Testis (tissue), 2 donors: ENCODE measurements at regions not wholly inside any gene's neighbourhood (a gene's known extent, or its start where the extent isn't known, plus 50 kb on each side); places are given as distances from the start of the nearest gene placed in this dataset.
"Not testable (repeated sequence)": the region's sequence is repeated elsewhere in the genome, so short reads cannot be mapped to it uniquely, and the experiment has no call there.

ENCODE experiments used
- DNase-seq: peaks from one replicate; pipeline ENCODE4 v3.0.0-alpha.2; 2019
- H3K27ac ChIP-seq, 2 donors: fragments of 200-600 bp; sonication (generic); one replicate each; pipeline ENCODE4 v1.5.1; 2019
- H3K27me3 ChIP-seq: fragments of 200-600 bp; sonication (generic); one replicate; pipeline ENCODE4 v1.5.1; 2019
- H3K36me3 ChIP-seq: fragments of 200-600 bp; sonication (generic); one replicate; pipeline ENCODE4 v1.5.1; 2017; ENCODE audit warnings: low read depth; ENCODE audit errors: missing control alignments
- H3K4me1 ChIP-seq: fragments of 200-600 bp; sonication (generic); one replicate; pipeline ENCODE4 v1.5.1; 2019
- H3K4me3 ChIP-seq, 2 donors: fragments of 200-600 bp; sonication (generic); one replicate each; pipeline ENCODE4 v1.5.1; 2017 to 2019
- H3K9me3 ChIP-seq: fragments of 200-600 bp; sonication (generic); one replicate; pipeline ENCODE4 v1.5.1; 2017
- POLR2A ChIP-seq: fragments of 450-650 bp; IDR thresholded peaks from one replicate; pipeline ENCODE4 v1.6.1; 2017; ENCODE audit warnings: antibody characterized with exemption, mild to moderate bottlenecking, moderate library complexity
- WGBS, 2 donors: methylation state at CpG; one replicate each; pipeline ENCODE4 v1.1.5; 2018; 5-methylcytosine and 5-hydroxymethylcytosine counted together
- intact Hi-C: fragments of 100-400 bp; cut with DNase I; formaldehyde crosslinking; loops from one replicate; pipeline ENCODE4 v1.15.1; 2023; ENCODE audit warnings: low total_unique reads
- TF ChIP-seq, protein P1 (sequence below), 3 experiments: fragments of 450-650 bp in 2 of 3; fragments of 200-600 bp in 1 of 3; sonication (generic) in 1 of 3; IDR thresholded peaks; one replicate each; pipeline ENCODE4 v1.5.1; 2016 to 2019; ENCODE audit warnings: antibody characterized with exemption in 3 of 3, mild to moderate bottlenecking in 2 of 3, moderate library complexity in 1 of 3

DNA sequence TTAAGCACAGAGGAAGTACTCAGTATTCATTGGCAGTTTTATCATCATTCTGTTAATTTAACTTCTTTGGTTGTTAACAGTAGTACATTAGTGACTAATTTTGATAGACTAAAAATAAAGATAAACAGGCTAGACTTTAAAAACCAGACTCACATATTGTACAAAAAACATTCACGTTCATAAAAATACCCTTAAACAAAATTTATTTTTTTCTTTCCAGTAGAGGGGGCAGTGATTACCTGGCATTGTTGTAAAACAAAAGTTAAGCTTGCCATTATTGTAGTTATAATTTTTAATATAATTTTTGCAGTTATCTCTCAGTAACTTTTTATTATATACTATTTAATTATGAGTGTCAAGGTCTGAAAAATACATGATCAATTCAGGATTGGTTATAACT lies 92.0 kb downstream of the MRPL57 start:
- H3K9me3 ChIP-seq: not testable (repeated sequence)

DNA sequence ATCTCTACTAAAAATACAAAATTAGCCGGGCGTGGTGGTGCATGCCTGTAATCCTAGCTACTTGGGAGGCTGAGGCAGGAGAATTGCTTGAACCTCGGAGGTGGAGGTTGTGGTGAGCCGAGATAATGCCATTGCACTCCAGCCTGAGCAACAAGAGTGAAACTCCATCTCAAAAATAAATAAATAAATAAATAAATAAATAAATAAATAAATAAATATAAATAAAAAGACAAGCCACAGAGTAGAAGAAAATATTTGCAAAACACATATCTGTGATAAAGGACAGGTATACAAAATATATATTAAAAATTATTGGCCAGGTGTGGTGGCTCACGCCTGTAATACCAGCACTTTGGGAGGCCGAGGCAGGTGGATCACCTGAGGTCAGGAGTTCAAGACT lies 96.0 kb downstream of the MRPL57 start:
- intact Hi-C loops: not testable (repeated sequence)
- 96% methylated on average over 6 of the region's 6 CpGs for WGBS, 2 donors

More for the DNA sequence above, 92.0 kb downstream of the MRPL57 start:
- H3K4me1 ChIP-seq, DNase-seq, intact Hi-C loops, H3K27me3 ChIP-seq, H3K36me3 ChIP-seq, H3K4me3 ChIP-seq, H3K27ac ChIP-seq: not testable (repeated sequence)
- WGBS, 2 donors: 33 to 35% methylated on average over 1 of the region's 1 CpG

DNA sequence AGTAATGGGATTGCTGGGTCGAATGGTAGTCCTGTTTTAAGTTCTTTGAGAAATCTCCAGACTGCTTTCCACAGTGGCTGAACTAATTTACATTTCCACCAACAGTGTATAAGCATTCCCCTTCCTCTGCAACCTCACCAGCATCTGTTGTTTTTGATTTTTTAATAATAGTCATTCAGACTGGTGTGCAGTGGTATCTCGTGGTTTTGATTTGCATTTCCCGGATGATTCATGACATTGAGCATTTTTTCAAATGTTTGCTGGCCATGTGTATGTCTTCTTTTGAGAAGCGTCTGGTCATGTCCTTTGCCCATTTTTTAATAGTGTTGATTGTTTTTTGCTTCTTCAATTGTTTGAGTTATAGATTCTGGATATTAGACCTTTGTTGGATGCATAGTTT lies 98.0 kb downstream of the MRPL57 start:
- H3K27me3 ChIP-seq, H3K27ac ChIP-seq, DNase-seq, H3K4me1 ChIP-seq, H3K36me3 ChIP-seq, intact Hi-C loops, H3K9me3 ChIP-seq, H3K4me3 ChIP-seq: not testable (repeated sequence)
- WGBS, 2 donors: 83 to 91% methylated on average over 4 of the region's 4 CpGs

More for the DNA sequence above, 96.0 kb downstream of the MRPL57 start:
- H3K27ac ChIP-seq, H3K36me3 ChIP-seq, DNase-seq, H3K4me1 ChIP-seq, H3K9me3 ChIP-seq, H3K4me3 ChIP-seq, H3K27me3 ChIP-seq: not testable (repeated sequence)

DNA sequence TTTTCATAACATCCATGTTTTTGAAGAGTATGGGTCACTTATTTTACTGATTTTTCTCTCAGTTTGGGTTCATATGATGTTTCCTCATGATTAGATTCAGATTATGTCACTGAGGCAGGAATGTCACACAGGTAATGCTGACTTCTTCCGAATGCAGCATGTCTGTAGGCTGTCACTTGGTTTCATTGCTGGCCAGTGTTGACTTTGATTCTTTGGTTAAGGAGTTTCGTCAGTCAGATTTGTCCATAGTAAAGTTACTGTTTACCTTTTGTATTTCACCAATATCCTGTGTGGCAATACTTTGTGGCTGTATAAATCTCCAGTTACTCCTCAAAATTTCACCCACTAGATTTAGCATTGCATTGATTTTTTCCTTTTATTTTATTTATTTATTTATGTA lies 105.6 kb downstream of the MRPL57 start:
- 94 to 99% methylated on average over 2 of the region's 2 CpGs for WGBS, 2 donors
- Histone ChIP-seq H3K27me3 (no peaks in the 10 kb centered on the region), H3K27ac (no peak overlapping the region), H3K36me3 (no peaks in the 10 kb centered on the region), H3K9me3 (no peaks in the 10 kb centered on the region), H3K4me3 (no peak overlapping the region), H3K4me1 (no peaks in the 10 kb centered on the region)
- no peak for TF ChIP-seq POLR2A
- TF ChIP-seq, protein P1, sequence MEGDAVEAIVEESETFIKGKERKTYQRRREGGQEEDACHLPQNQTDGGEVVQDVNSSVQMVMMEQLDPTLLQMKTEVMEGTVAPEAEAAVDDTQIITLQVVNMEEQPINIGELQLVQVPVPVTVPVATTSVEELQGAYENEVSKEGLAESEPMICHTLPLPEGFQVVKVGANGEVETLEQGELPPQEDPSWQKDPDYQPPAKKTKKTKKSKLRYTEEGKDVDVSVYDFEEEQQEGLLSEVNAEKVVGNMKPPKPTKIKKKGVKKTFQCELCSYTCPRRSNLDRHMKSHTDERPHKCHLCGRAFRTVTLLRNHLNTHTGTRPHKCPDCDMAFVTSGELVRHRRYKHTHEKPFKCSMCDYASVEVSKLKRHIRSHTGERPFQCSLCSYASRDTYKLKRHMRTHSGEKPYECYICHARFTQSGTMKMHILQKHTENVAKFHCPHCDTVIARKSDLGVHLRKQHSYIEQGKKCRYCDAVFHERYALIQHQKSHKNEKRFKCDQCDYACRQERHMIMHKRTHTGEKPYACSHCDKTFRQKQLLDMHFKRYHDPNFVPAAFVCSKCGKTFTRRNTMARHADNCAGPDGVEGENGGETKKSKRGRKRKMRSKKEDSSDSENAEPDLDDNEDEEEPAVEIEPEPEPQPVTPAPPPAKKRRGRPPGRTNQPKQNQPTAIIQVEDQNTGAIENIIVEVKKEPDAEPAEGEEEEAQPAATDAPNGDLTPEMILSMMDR (IDR thresholded peaks at IDR 0.05): no peak
- no peak for DNase-seq
- intact Hi-C loops: no loop called here

DNA sequence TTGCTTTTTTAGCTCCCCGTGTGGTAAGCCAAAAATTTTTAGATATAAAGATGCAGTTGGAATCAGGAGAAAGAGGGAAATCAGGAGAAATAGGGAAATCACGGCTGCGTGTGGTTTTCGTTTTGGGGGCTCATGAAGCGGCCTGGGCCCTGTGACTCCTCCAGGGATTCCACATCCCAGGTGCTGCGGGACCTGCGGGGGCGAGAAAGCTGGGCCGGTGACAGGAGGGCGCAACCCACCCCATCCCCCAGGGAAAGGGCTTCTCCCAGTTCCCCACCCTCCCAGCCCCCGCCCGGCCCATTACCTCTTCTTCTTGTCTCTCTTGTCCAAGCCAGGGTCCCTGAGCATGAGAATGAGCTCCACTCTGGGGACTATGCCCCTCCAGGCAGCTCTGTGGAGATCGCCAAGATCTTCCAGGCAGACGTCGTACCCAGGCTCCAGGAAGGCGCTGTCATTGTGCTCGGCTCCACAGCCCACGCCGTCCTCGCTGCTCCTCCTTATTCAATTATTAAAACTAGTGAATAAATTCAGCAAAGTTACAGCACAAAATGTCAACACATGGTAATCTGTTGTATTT lies 111.0 kb downstream of the MRPL57 start:
- no peaks in the 10 kb centered on the region for H3K27me3 ChIP-seq
- no peaks in the 10 kb centered on the region for H3K9me3 ChIP-seq
- H3K27ac ChIP-seq: no peak overlapping the region
- 57 to 81% methylated on average over 19 to 20 of the region's 20 CpGs for WGBS, 2 donors
- intact Hi-C loops: no loop called here
- no peak for TF ChIP-seq POLR2A
- TF ChIP-seq, protein P1 (IDR thresholded peaks at IDR 0.05): no peak
- H3K4me1 ChIP-seq: no peaks in the 10 kb centered on the region
- no peak overlapping the region for H3K4me3 ChIP-seq
- no peak for DNase-seq
- H3K36me3 ChIP-seq: no peaks in the 10 kb centered on the region

DNA sequence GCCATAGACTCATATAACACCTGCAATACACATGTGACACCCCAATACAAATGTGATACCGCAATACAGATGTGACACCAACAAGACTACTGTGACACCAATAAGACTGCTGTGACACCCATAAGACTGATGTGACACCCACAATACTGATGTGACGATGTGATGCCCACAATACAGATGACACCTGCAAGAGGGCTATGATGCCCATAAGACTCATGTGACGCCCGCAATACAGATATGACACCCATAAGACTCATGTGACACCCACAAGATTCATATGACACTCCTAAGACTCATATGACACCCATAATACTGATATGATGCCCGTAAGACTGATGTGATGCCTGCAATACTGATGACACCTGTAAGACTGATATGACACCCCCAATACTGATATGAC lies 113.0 kb downstream of the MRPL57 start:
- WGBS, 2 donors: 95 to 100% methylated on average over 5 of the region's 5 CpGs

DNA sequence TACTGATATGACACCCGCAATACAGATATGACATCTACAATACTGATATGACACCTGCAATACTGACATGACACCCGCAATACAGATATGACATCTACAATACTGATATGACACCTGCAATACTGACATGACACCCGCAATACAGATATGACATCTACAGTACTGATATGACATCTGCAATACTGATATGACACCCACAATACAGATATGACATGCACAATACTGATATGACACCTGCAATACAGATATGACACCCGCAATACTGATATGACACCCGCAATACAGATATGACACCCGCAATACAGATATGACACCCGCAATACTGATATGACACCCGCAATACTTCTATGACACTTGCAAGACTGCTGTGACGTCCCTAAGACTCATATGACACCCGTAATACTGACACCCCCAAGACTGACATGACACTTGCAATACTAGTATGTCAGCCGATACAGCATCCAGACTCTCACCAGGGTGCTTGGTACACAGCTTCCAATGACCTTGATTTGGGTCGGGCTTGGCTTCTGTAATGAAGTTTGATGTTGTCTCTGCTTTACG lies 114.1 kb downstream of the MRPL57 start:
- H3K9me3 ChIP-seq, intact Hi-C loops, H3K36me3 ChIP-seq, DNase-seq, H3K4me1 ChIP-seq, H3K27me3 ChIP-seq, H3K4me3 ChIP-seq, H3K27ac ChIP-seq: not testable (repeated sequence)
- 83 to 87% methylated on average over 13 of the region's 13 CpGs for WGBS, 2 donors

More for the DNA sequence above, 113.0 kb downstream of the MRPL57 start:
- Histone ChIP-seq H3K36me3 (no peaks in the 10 kb centered on the region), H3K9me3 (no peaks in the 10 kb centered on the region), H3K27ac (no peak overlapping the region), H3K27me3 (no peaks in the 10 kb centered on the region), H3K4me3 (no peak overlapping the region), H3K4me1 (no peaks in the 10 kb centered on the region)
- TF ChIP-seq, protein P1 (IDR thresholded peaks at IDR 0.05): no peak
- TF ChIP-seq POLR2A: no peak
- intact Hi-C loops: no loop called here
- no peak for DNase-seq
